Mesothelial cell of epicardium (in vitro differentiated cells): ENCODE measurements at regions not wholly inside any gene's neighbourhood (a gene's known extent, or its start where the extent isn't known, plus 50 kb on each side); places are given as distances from the start of the nearest gene placed in this dataset.

ENCODE experiments used
- DNase-seq, 2 experiments: peaks; one replicate each; pipeline ENCODE4 v3.0.0; 2021; ENCODE audit warnings: low spot score in 2 of 2; ENCODE audit not compliant: unreplicated experiment in 2 of 2
- H3K27ac Mint-ChIP-seq: 2 replicates; pipeline ENCODE4 v1.8.0; 2021; ENCODE audit warnings: mixed read lengths
- H3K27me3 Mint-ChIP-seq: 2 replicates; pipeline ENCODE4 v1.8.0; 2021; ENCODE audit warnings: low read depth, mixed read lengths
- H3K36me3 Mint-ChIP-seq: 2 replicates; pipeline ENCODE4 v1.8.0; 2021; ENCODE audit warnings: mixed read lengths
- H3K4me1 Mint-ChIP-seq: 2 replicates; pipeline ENCODE4 v1.8.0; 2021; ENCODE audit warnings: mixed read lengths
- H3K4me3 Mint-ChIP-seq: 2 replicates; pipeline ENCODE4 v1.8.0; 2021; ENCODE audit warnings: mild to moderate bottlenecking, moderate library complexity, mixed read lengths
- H3K9me3 Mint-ChIP-seq: 2 replicates; pipeline ENCODE4 v1.8.0; 2021; ENCODE audit warnings: mixed read lengths
- CTCF ChIP-seq: fragments of 200-600 bp; sonication (generic); IDR thresholded peaks from one replicate; pipeline ENCODE4 v1.5.0; 2021; ENCODE audit warnings: antibody characterized with exemption; ENCODE audit not compliant: unreplicated experiment

- Mint-ChIP-seq H3K4me1 (peaks cover 31% of the 10 kb centered on the region), H3K27ac (no peak overlapping the region), H3K36me3 (no peaks in the 10 kb centered on the region), H3K4me3 (no peak overlapping the region), H3K27me3 (no peaks in the 10 kb centered on the region), H3K9me3 (peaks cover 5% of the 10 kb centered on the region)
- no peak for TF ChIP-seq CTCF
- DNase-seq: no peak
These were observed 317.6 kb upstream of the RASGRP1 start for GRCh38 chr15:38882221-38882620.

- no peak for TF ChIP-seq CTCF
- H3K27me3 Mint-ChIP-seq: no peaks in the 10 kb centered on the region
- peaks cover 5% of the 10 kb centered on the region for H3K9me3 Mint-ChIP-seq
- H3K4me3 Mint-ChIP-seq: no peak overlapping the region
- peaks cover 34% of the 10 kb centered on the region for H3K4me1 Mint-ChIP-seq
- no peak for DNase-seq
- no peaks in the 10 kb centered on the region for H3K36me3 Mint-ChIP-seq
- H3K27ac Mint-ChIP-seq: peak overlapping the region; percentile 31
These were observed 319.4 kb upstream of the RASGRP1 start for GRCh38 chr15:38883987-38884386.

GRCh38 chr15:38885001-38885400 is 320.4 kb upstream of the RASGRP1 start:
- TF ChIP-seq CTCF: no peak
- Mint-ChIP-seq H3K4me1 (peaks cover 43% of the 10 kb centered on the region), H3K4me3 (no peak overlapping the region), H3K9me3 (peaks cover 5% of the 10 kb centered on the region), H3K27ac (no peak overlapping the region), H3K36me3 (no peaks in the 10 kb centered on the region), H3K27me3 (no peaks in the 10 kb centered on the region)
- no peak for DNase-seq

- no peak overlapping the region for H3K27ac Mint-ChIP-seq
- H3K9me3 Mint-ChIP-seq: peaks cover 5% of the 10 kb centered on the region
- no peak for DNase-seq
- no peaks in the 10 kb centered on the region for H3K27me3 Mint-ChIP-seq
- TF ChIP-seq CTCF: no peak
- H3K4me1 Mint-ChIP-seq: peaks cover 43% of the 10 kb centered on the region
- no peak overlapping the region for H3K4me3 Mint-ChIP-seq
- H3K36me3 Mint-ChIP-seq: no peaks in the 10 kb centered on the region
These were observed 320.9 kb upstream of the RASGRP1 start for GRCh38 chr15:38885471-38885952.

- Mint-ChIP-seq H3K27me3 (no peaks in the 10 kb centered on the region), H3K27ac (no peak overlapping the region), H3K36me3 (no peaks in the 10 kb centered on the region), H3K4me1 (peaks cover 43% of the 10 kb centered on the region), H3K9me3 (no peaks in the 10 kb centered on the region), H3K4me3 (no peak overlapping the region)
- no peak for TF ChIP-seq CTCF
- no peak for DNase-seq
These were observed 321.9 kb upstream of the RASGRP1 start for GRCh38 chr15:38886315-38887163.
